ENCODE measurements at regions not wholly inside any gene's neighbourhood (a gene's known extent, or its start where the extent isn't known, plus 50 kb on each side); places are given as distances from the start of the nearest gene placed in this dataset.

DNA sequence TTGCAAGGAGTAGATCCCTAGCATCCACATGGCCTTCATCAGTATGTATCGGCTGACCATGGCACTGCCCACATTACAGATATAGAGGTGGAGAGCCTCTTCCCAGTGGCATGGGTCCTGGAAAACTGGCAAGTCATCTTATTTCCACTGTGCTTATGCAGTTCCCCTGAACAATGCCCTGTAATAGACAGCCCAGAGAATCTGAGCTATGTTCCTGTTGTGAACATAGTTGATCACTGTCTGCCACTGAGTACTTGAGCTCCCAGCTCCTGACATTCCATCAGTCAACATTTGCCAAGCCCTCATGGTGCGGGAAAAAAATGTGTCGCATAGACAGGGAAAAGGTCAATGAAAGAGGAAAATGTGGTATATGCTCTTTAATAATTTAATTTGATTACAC is 861.9 kb downstream of the CDY2B start:
- Histone ChIP-seq H3K27me3 (no peaks in the 10 kb centered on the region), H3K4me3 (no peak overlapping the region), H3K36me3 (no peaks in the 10 kb centered on the region), H3K9me3 (no peaks in the 10 kb centered on the region), H3K4me1 (no peaks in the 10 kb centered on the region), H3K27ac (no peak overlapping the region)
- TF ChIP-seq, protein P1, sequence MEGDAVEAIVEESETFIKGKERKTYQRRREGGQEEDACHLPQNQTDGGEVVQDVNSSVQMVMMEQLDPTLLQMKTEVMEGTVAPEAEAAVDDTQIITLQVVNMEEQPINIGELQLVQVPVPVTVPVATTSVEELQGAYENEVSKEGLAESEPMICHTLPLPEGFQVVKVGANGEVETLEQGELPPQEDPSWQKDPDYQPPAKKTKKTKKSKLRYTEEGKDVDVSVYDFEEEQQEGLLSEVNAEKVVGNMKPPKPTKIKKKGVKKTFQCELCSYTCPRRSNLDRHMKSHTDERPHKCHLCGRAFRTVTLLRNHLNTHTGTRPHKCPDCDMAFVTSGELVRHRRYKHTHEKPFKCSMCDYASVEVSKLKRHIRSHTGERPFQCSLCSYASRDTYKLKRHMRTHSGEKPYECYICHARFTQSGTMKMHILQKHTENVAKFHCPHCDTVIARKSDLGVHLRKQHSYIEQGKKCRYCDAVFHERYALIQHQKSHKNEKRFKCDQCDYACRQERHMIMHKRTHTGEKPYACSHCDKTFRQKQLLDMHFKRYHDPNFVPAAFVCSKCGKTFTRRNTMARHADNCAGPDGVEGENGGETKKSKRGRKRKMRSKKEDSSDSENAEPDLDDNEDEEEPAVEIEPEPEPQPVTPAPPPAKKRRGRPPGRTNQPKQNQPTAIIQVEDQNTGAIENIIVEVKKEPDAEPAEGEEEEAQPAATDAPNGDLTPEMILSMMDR (IDR thresholded peaks at IDR 0.05): no peak
- TF ChIP-seq POLR2A (IDR thresholded peaks at IDR 0.05): no peak
- intact Hi-C loops (cut with DNase I): no loop called here
- no peak for DNase-seq
- WGBS, 2 donors: 100% methylated on average over 1 of the region's 3 CpGs; no CpG with 5 or more reads in 1 of the 2 donors

DNA sequence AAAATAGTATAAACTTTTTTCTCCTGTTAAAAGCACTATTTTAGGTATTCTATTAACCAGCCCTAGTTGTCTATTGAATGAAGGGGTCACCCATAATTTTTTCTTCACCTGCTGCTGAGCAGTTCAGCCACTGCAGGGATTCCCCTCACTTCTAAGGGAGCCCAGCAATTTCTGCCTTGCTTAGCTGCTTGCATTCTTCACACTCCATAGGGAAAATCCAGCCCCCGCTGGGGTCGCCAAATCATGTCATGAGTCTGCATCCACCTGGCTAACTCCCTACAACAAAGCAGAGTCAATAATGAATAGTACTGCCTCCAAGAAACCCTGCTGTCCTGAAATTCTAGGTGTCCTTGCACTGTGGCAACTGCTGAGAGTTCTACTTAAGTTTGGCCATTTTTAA is 886.5 kb downstream of the CDY2B start:
- H3K27me3 ChIP-seq: no peaks in the 10 kb centered on the region
- H3K9me3 ChIP-seq: no peaks in the 10 kb centered on the region
- WGBS, 2 donors: 100% methylated on average over 2 of the region's 2 CpGs; no CpG with 5 or more reads in 1 of the 2 donors
- no peak overlapping the region for H3K27ac ChIP-seq
- TF ChIP-seq POLR2A (IDR thresholded peaks at IDR 0.05): no peak
- TF ChIP-seq, protein P1 (IDR thresholded peaks at IDR 0.05): no peak
- H3K4me1 ChIP-seq: no peaks in the 10 kb centered on the region
- no peak for DNase-seq
- H3K4me3 ChIP-seq: no peak overlapping the region
- intact Hi-C loops (cut with DNase I): no loop called here
- H3K36me3 ChIP-seq: no peaks in the 10 kb centered on the region

DNA sequence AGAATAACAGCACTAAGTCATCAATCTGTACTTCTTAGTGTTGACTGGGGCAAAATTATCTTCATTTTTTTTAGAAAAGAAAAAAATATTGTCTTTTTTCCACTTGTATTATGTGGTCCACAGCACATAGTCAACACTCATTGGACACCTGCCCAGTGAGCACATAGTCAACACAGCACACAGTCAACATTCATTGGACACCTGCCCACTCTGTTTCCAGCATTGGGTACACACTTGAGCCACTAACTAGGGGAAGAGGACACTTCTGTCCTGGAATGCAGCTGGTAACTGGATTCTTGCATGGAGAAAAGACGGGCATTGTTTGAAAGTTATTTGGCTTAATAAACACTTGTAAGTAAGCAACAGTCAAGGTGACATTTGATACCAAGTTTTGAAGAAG is 898.2 kb downstream of the CDY2B start:
- Histone ChIP-seq H3K36me3 (no peaks in the 10 kb centered on the region), H3K9me3 (no peaks in the 10 kb centered on the region), H3K4me1 (no peaks in the 10 kb centered on the region), H3K4me3 (no peak overlapping the region), H3K27me3 (no peaks in the 10 kb centered on the region), H3K27ac (no peak overlapping the region)
- WGBS, 2 donors: 63% methylated on average over 1 of the region's 1 CpG; no CpG with 5 or more reads in 1 of the 2 donors
- no peak for TF ChIP-seq POLR2A (IDR thresholded peaks at IDR 0.05)
- TF ChIP-seq, protein P1 (IDR thresholded peaks at IDR 0.05): no peak
- intact Hi-C loops (cut with DNase I): no loop called here
- DNase-seq: no peak

DNA sequence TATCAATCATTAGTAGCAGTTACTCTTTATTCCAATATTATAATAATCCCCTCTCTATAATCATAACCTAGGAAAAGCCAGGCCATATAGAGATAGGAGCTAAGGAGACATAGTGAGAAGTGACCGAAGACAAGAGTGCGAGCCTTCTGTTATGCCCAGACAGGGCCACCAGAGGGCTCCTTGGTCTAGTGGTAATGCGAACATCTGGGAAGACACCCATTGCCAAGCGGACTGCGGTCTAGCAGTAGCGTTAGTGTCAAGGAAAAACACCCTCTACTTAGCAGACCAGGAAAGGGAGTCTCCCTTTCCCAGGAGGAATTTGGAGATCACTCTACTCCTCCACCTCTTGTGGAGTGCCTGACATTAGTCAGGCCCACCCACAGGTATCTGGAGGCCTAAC is 920.9 kb downstream of the CDY2B start:
- no peaks in the 10 kb centered on the region for H3K9me3 ChIP-seq
- no peak overlapping the region for H3K27ac ChIP-seq
- DNase-seq: no peak
- no peaks in the 10 kb centered on the region for H3K36me3 ChIP-seq
- no peaks in the 10 kb centered on the region for H3K4me1 ChIP-seq
- TF ChIP-seq, protein P1 (IDR thresholded peaks at IDR 0.05): peak in 1 of 6 experiments; percentile 8
- no peak for TF ChIP-seq POLR2A (IDR thresholded peaks at IDR 0.05)
- H3K4me3 ChIP-seq: no peak overlapping the region
- 87% methylated on average over 6 of the region's 6 CpGs; no CpG with 5 or more reads in 1 of the 2 donors for WGBS, 2 donors
- intact Hi-C loops (cut with DNase I): no loop called here
- H3K27me3 ChIP-seq: no peaks in the 10 kb centered on the region

DNA sequence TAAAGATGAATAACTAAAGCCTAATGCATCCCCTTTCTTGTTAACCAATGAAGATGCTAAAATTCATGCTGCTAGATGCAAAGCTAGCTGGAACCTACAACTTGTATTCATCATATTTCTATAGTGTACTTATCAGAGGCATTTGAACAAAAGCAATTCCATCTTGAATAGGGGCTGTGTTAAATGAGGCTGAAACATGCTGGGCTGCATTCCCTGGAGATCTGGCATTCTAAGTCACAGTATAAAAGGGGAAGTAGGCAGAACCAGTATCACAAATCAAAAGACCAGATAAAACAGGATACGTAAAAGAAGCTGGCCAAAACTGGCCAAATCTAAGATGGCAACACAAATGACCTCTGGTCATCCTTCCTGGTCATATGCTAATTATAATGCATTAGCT is 932.8 kb downstream of the CDY2B start:
- WGBS, 2 donors: 67% methylated on average over 1 of the region's 1 CpG; no CpG with 5 or more reads in 1 of the 2 donors
- DNase-seq: no peak
- H3K4me3 ChIP-seq: no peak overlapping the region
- no peaks in the 10 kb centered on the region for H3K27me3 ChIP-seq
- no peaks in the 10 kb centered on the region for H3K9me3 ChIP-seq
- intact Hi-C loops (cut with DNase I): no loop called here
- H3K4me1 ChIP-seq: no peaks in the 10 kb centered on the region
- TF ChIP-seq, protein P1 (IDR thresholded peaks at IDR 0.05): no peak
- TF ChIP-seq POLR2A (IDR thresholded peaks at IDR 0.05): no peak
- no peak overlapping the region for H3K27ac ChIP-seq
- no peaks in the 10 kb centered on the region for H3K36me3 ChIP-seq
